Loucy (cell line): ENCODE measurements at regions not wholly inside any gene's neighbourhood (a gene's known extent, or its start where the extent isn't known, plus 50 kb on each side); places are given as distances from the start of the nearest gene placed in this dataset.

Experiments
- H2AFZ ChIP-seq: fragments of 200-600 bp; sonication (generic); 2 replicates; pipeline ENCODE4 v1.6.0; 2016; ENCODE audit warnings: antibody characterized with exemption, mild to moderate bottlenecking, low read length, moderate library complexity
- H3F3A ChIP-seq: fragments of 200-600 bp; 2 replicates; pipeline ENCODE4 v1.6.0; 2016; ENCODE audit warnings: antibody characterized with exemption, low read depth, mild to moderate bottlenecking
- H3K27me3 ChIP-seq: fragments of 200-600 bp; sonication (generic); 2 replicates; pipeline ENCODE4 v1.6.1; 2014; ENCODE audit warnings: low read length, mild to moderate bottlenecking; ENCODE audit not compliant: insufficient read depth, poor library complexity, severe bottlenecking
- H3K36me3 ChIP-seq: fragments of 200-600 bp; sonication (generic); 2 replicates; pipeline ENCODE4 v1.6.1; 2016; ENCODE audit warnings: low read length; ENCODE audit not compliant: insufficient read depth
- H3K4me1 ChIP-seq: fragments of 200-600 bp; sonication (generic); 2 replicates; pipeline ENCODE4 v1.5.1; 2014; ENCODE audit warnings: low read length, mild to moderate bottlenecking; ENCODE audit not compliant: insufficient read depth, poor library complexity, severe bottlenecking
- H3K4me2 ChIP-seq: fragments of 200-600 bp; sonication (generic); 2 replicates; pipeline ENCODE4 v1.6.0; 2014; ENCODE audit warnings: antibody characterized with exemption, low read length, low read depth, mild to moderate bottlenecking; ENCODE audit not compliant: poor library complexity, severe bottlenecking
- H3K4me3 ChIP-seq: fragments of 200-600 bp; sonication (generic); 2 replicates; pipeline ENCODE4 v1.5.1; 2014; ENCODE audit warnings: low read length, mild to moderate bottlenecking, mixed read lengths; ENCODE audit not compliant: poor library complexity, severe bottlenecking
- H3K79me2 ChIP-seq: fragments of 200-600 bp; sonication (generic); 2 replicates; pipeline ENCODE4 v1.6.1; 2014; ENCODE audit warnings: low read length; ENCODE audit not compliant: insufficient read depth
- H3K9ac ChIP-seq: fragments of 200-600 bp; sonication (generic); 2 replicates; pipeline ENCODE4 v1.6.0; 2014; ENCODE audit warnings: mild to moderate bottlenecking, low read depth, low read length, moderate library complexity; ENCODE audit not compliant: poor library complexity, severe bottlenecking
- H3K9me2 ChIP-seq: fragments of 200-600 bp; sonication (generic); replicated peaks from 2 replicates; pipeline ENCODE4 v1.6.1; 2016; ENCODE audit warnings: low read depth, low read length, mixed read lengths
- H3K9me3 ChIP-seq: fragments of 200-600 bp; sonication (generic); 2 replicates; pipeline ENCODE4 v1.6.1; 2014; ENCODE audit warnings: mild to moderate bottlenecking, antibody characterized with exemption, low read length, low read depth; ENCODE audit not compliant: insufficient read depth
- H4K20me1 ChIP-seq: fragments of 200-600 bp; sonication (generic); 2 replicates; pipeline ENCODE4 v1.6.0; 2014; ENCODE audit warnings: antibody characterized with exemption, low read length, mild to moderate bottlenecking; ENCODE audit not compliant: insufficient read depth, poor library complexity, severe bottlenecking
- CTCF ChIP-seq: fragments of 200-600 bp; sonication (generic); conservative IDR thresholded peaks from 2 replicates; pipeline ENCODE4 v1.5.1; 2014; ENCODE audit warnings: mild to moderate bottlenecking, antibody characterized with exemption, low read length
- EZH2phosphoT487 ChIP-seq: fragments of 200-600 bp; IDR thresholded peaks from 2 replicates; pipeline ENCODE4 v1.6.1; 2018; ENCODE audit warnings: antibody characterized with exemption, mild to moderate bottlenecking, moderate library complexity, borderline replicate concordance

GRCh38 chr12:47548401-47548800 is 157.4 kb downstream of the RPAP3 start:
- Histone ChIP-seq H3K79me2 (no peaks in the 10 kb centered on the region), H3K9me2 (no peaks in the 10 kb centered on the region), H3K4me3 (no peak overlapping the region), H2AFZ (no peak overlapping the region), H4K20me1 (no peaks in the 10 kb centered on the region), H3K4me2 (no peak overlapping the region), H3F3A (no peaks in the 10 kb centered on the region), H3K9me3 (peaks cover 6% of the 10 kb centered on the region; the same call in 1 of the 2 replicates), H3K4me1 (no peaks in the 10 kb centered on the region), H3K36me3 (no peaks in the 10 kb centered on the region), H3K27me3 (peaks cover 3% of the 10 kb centered on the region), H3K9ac (no peak overlapping the region)
- TF ChIP-seq EZH2phosphoT487 (no peak), CTCF (no peak)

GRCh38 chr12:47547077-47547476 is 158.8 kb downstream of the RPAP3 start:
- Histone ChIP-seq H3K27me3 (peaks cover 3% of the 10 kb centered on the region), H3F3A (no peaks in the 10 kb centered on the region), H3K4me2 (no peak overlapping the region), H3K4me1 (no peaks in the 10 kb centered on the region), H3K9me3 (no peaks in the 10 kb centered on the region), H3K9ac (no peak overlapping the region), H3K9me2 (no peaks in the 10 kb centered on the region), H3K36me3 (no peaks in the 10 kb centered on the region), H3K79me2 (no peaks in the 10 kb centered on the region), H4K20me1 (no peaks in the 10 kb centered on the region), H2AFZ (no peak overlapping the region), H3K4me3 (no peak overlapping the region)
- TF ChIP-seq EZH2phosphoT487 = no peak
- TF ChIP-seq CTCF = peak; percentile 31; the same call in 1 of the 2 replicates

- no peaks in the 10 kb centered on the region for H4K20me1 ChIP-seq
- H3K4me3 ChIP-seq = no peak overlapping the region
- no peak overlapping the region for H2AFZ ChIP-seq
- no peaks in the 10 kb centered on the region for H3K36me3 ChIP-seq
- TF ChIP-seq EZH2phosphoT487 (no peak), CTCF (no peak)
- no peaks in the 10 kb centered on the region for H3F3A ChIP-seq
- no peak overlapping the region for H3K9ac ChIP-seq
- H3K4me2 ChIP-seq = no peak overlapping the region
- H3K79me2 ChIP-seq = no peaks in the 10 kb centered on the region
- H3K27me3 ChIP-seq = no peaks in the 10 kb centered on the region
- no peaks in the 10 kb centered on the region for H3K9me2 ChIP-seq
- no peaks in the 10 kb centered on the region for H3K9me3 ChIP-seq
- no peaks in the 10 kb centered on the region for H3K4me1 ChIP-seq
Measured at GRCh38 chr12:47545938-47546609, 159.8 kb downstream of the RPAP3 start.
